ENCODE measurements at regions not wholly inside any gene's neighbourhood (a gene's known extent, or its start where the extent isn't known, plus 50 kb on each side); places are given as distances from the start of the nearest gene placed in this dataset.
A peak's percentile ranks its signal among the peaks of the same experiment; 100 is the strongest.

DNA sequence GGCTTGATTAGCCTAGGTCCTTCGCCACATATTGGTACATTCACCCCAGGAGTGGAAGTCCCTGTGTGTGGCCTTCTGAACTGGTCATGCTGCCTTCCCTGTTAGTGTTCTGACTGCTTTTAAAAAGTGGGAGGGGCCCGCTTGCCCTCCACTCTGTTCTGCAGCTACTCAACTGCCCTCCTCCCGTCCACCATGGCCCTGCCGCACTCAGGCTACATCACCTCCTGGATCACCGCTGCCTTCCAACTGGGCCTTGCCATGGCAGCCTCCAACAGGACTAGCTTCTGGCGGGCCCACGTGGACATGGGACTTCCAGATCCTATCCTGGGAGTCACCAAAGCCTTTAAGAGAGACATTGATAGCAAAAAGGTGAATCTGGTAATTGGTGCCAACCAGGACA lies 152.1 kb upstream of the USP24 start:
- WGBS, 2 donors = 86 to 93% methylated on average over 7 of the region's 7 CpGs
- intact Hi-C loops (cut with DNase I; ENCODE audit: low total_unique reads) = no loop called here
- DNase-seq (ENCODE audit: low spot score in 2 of 2) = peak in 1 of 2 donors; percentile 7
- H3K4me3 ChIP-seq (ENCODE audit: low read depth, poor library complexity, severe bottlenecking) = no peak overlapping the region
- TF ChIP-seq POLR2A (IDR thresholded peaks at IDR 0.05) = no peak
- TF ChIP-seq, protein P1, sequence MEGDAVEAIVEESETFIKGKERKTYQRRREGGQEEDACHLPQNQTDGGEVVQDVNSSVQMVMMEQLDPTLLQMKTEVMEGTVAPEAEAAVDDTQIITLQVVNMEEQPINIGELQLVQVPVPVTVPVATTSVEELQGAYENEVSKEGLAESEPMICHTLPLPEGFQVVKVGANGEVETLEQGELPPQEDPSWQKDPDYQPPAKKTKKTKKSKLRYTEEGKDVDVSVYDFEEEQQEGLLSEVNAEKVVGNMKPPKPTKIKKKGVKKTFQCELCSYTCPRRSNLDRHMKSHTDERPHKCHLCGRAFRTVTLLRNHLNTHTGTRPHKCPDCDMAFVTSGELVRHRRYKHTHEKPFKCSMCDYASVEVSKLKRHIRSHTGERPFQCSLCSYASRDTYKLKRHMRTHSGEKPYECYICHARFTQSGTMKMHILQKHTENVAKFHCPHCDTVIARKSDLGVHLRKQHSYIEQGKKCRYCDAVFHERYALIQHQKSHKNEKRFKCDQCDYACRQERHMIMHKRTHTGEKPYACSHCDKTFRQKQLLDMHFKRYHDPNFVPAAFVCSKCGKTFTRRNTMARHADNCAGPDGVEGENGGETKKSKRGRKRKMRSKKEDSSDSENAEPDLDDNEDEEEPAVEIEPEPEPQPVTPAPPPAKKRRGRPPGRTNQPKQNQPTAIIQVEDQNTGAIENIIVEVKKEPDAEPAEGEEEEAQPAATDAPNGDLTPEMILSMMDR (IDR thresholded peaks at IDR 0.05) = no peak

DNA sequence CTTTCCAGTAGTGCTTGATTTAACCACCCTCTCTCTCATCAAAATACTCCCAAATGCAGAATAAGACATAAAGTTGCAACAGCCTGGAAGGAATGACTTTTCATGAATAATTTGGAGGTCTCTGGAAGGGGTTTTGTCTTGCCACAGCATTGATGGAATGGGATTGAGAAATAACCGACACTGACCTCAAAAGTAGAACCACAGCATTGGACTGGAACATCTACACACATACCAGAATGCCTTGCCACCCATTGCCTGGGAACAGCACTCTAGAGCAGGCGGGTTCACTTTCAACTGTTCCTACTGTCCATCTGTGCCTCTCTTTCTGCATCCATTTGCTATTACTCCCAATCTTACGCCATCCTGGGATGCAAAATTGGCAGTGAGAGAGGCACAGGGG lies 149.1 kb upstream of the USP24 start:
- TF ChIP-seq, protein P1 (IDR thresholded peaks at IDR 0.05) = no peak
- TF ChIP-seq POLR2A (IDR thresholded peaks at IDR 0.05) = no peak
- no peak for DNase-seq (ENCODE audit: low spot score in 2 of 2)
- intact Hi-C loops (cut with DNase I; ENCODE audit: low total_unique reads) = no loop called here
- 89 to 90% methylated on average over 3 of the region's 3 CpGs for WGBS, 2 donors
- no peak overlapping the region for H3K4me3 ChIP-seq (ENCODE audit: low read depth, poor library complexity, severe bottlenecking)

DNA sequence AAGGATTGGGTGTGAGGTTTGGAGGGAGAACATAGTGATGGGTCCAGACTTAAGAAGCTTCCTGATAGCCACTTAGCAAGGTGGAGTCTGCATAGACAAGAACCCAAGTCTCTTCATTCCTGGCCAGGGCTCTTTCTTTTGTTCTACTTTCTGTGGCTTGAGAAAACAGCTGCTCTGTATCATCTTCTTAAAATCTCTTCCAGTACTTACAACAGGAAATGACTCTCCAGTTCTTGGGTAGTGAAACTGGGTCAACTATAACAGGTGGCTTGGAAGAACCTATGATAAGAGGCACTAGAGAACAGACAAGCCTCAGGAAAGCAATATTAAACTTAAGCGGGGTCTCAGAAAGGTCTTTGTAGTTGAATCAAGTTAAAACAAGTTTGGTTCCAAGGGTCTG lies 148.1 kb upstream of the USP24 start:
- DNase-seq (ENCODE audit: low spot score in 2 of 2) = no peak
- 57 to 65% methylated on average over 1 of the region's 1 CpG for WGBS, 2 donors
- no peak overlapping the region for H3K4me3 ChIP-seq (ENCODE audit: low read depth, poor library complexity, severe bottlenecking)
- intact Hi-C loops (cut with DNase I; ENCODE audit: low total_unique reads) = no loop called here
- TF ChIP-seq POLR2A (IDR thresholded peaks at IDR 0.05) = no peak
- TF ChIP-seq, protein P1 (IDR thresholded peaks at IDR 0.05) = no peak

DNA sequence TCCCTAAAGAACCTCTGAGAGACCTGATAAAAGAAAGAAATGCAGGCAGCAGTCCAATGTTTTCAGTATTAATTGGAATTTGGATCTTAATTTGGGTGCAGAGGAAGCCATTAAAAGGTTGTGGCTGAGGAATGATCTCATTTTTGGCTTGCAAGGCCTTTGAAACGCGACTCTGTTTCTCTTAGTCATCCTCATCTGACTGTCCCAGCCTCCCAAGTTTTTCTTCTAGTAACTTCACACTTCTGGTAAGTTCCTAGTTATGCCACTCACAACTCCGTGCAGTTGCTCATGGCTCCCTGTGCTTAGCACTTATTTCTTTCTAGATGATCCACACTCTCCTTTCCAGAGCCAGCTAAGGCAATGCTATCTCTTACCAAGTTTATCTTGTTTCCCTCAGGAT lies 147.4 kb upstream of the USP24 start:
- peak in 1 of 2 donors; percentile 62 for DNase-seq (ENCODE audit: low spot score in 2 of 2)
- 15 to 16% methylated on average over 3 of the region's 3 CpGs for WGBS, 2 donors
- TF ChIP-seq, protein P1 (IDR thresholded peaks at IDR 0.05) = no peak
- TF ChIP-seq POLR2A (IDR thresholded peaks at IDR 0.05) = no peak
- intact Hi-C loops (cut with DNase I; ENCODE audit: low total_unique reads) = no loop called here
- H3K4me3 ChIP-seq (ENCODE audit: low read depth, poor library complexity, severe bottlenecking) = no peak overlapping the region

DNA sequence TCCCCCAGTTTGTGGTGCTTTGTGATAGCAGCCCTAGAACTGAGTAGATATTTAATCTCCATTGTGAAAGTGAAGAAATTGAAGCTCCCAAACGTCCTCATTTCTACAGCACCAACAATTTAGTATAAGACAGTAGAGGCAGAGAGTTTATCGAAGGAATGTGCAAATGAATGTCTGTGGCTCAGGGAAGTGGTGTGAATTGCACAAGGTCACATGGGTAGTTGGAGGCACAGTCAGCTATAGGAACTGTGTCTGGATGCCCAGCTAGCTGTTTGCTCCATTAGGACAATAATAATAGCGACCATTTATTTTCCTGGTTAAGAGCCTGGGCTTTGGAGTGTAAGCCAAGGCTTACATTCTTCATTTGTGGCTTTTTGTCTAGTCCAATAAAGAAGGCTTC lies 144.4 kb upstream of the USP24 start:
- intact Hi-C loops (cut with DNase I; ENCODE audit: low total_unique reads) = no loop called here
- no peak for DNase-seq (ENCODE audit: low spot score in 2 of 2)
- 70 to 75% methylated on average over 3 of the region's 3 CpGs for WGBS, 2 donors

DNA sequence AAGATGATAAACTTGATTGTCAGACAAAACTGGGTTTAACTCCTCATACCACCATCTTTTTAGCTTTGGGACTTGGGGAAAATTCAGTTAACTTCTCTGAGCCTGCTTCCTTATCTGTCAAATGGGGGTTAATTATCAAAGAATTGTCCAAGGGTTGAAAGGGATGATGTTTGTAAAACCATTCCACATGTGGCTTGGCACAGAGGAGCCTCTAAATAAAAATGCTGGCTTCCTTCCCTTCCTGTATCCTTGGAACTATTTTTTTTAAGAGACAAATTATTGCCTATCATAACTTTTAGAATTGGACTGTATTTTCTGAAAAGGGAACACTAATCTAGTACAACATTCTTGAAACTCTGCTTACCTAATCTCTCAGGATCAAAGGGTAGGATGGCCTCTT lies 143.4 kb upstream of the USP24 start:
- intact Hi-C loops (cut with DNase I; ENCODE audit: low total_unique reads) = no loop called here
- no peak for DNase-seq (ENCODE audit: low spot score in 2 of 2)
- H3K4me3 ChIP-seq (ENCODE audit: low read depth, poor library complexity, severe bottlenecking) = no peak overlapping the region
- TF ChIP-seq, protein P1 (IDR thresholded peaks at IDR 0.05) = no peak
- TF ChIP-seq POLR2A (IDR thresholded peaks at IDR 0.05) = no peak

More for the DNA sequence above, 144.4 kb upstream of the USP24 start:
- H3K4me3 ChIP-seq (ENCODE audit: low read depth, poor library complexity, severe bottlenecking) = no peak overlapping the region
- TF ChIP-seq POLR2A (IDR thresholded peaks at IDR 0.05) = no peak
- TF ChIP-seq, protein P1 (IDR thresholded peaks at IDR 0.05) = no peak

Measured in lower leg skin (tissue), 4 donors.